Stimulated activated CD8-positive, alpha-beta memory T cell treated with anti-CD3 and anti-CD28 coated beads, Interleukin-15, amount 100 ng/mL, for 4 hours (primary cell): ENCODE measurements at regions not wholly inside any gene's neighbourhood (a gene's known extent, or its start where the extent isn't known, plus 50 kb on each side); places are given as distances from the start of the nearest gene placed in this dataset.

ENCODE experiments used
- DNase-seq, 2 donors: peaks; one replicate each; pipeline ENCODE4 v3.0.0-alpha.2; 2020; ENCODE audit warnings: low read depth in 2 of 2

GRCh38 chr1:234734869-234735268, 124.9 kb upstream of the IRF2BP2 start:
- DNase-seq: no peak

GRCh38 chr1:234734412-234734835, 124.4 kb upstream of the IRF2BP2 start:
- no peak for DNase-seq

- no peak for DNase-seq
Observed at GRCh38 chr1:234733427-234733826, 123.4 kb upstream of the IRF2BP2 start.

- DNase-seq: no peak
Observed at GRCh38 chr1:234732671-234733390, 122.9 kb upstream of the IRF2BP2 start.

GRCh38 chr1:234732260-234732659, 122.3 kb upstream of the IRF2BP2 start:
- no peak for DNase-seq

GRCh38 chr1:234731569-234732085, 121.6 kb upstream of the IRF2BP2 start:
- DNase-seq: no peak

- no peak for DNase-seq
Observed at GRCh38 chr1:234730770-234731568, 121.0 kb upstream of the IRF2BP2 start.

GRCh38 chr1:234730475-234730769, 120.4 kb upstream of the IRF2BP2 start:
- no peak for DNase-seq

- no peak for DNase-seq
Observed at GRCh38 chr1:234729561-234730474, 119.8 kb upstream of the IRF2BP2 start.

- DNase-seq: no peak
Observed at GRCh38 chr1:234728740-234729139, 118.8 kb upstream of the IRF2BP2 start.

GRCh38 chr1:234727018-234727940, 117.3 kb upstream of the IRF2BP2 start:
- DNase-seq: no peak

GRCh38 chr1:234726359-234726943, 116.5 kb upstream of the IRF2BP2 start:
- DNase-seq: no peak

- peak; percentile 30 to 32 for DNase-seq
Observed at GRCh38 chr1:234725177-234726132, 115.5 kb upstream of the IRF2BP2 start.

GRCh38 chr1:234724516-234725176, 114.7 kb upstream of the IRF2BP2 start:
- DNase-seq: no peak

GRCh38 chr1:234722904-234723720, 113.1 kb upstream of the IRF2BP2 start:
- peak; percentile 51 to 65 for DNase-seq

GRCh38 chr1:234722270-234722704, 112.3 kb upstream of the IRF2BP2 start:
- no peak for DNase-seq

GRCh38 chr1:234721476-234722269, 111.7 kb upstream of the IRF2BP2 start:
- DNase-seq: no peak
